ENCODE measurements at regions not wholly inside any gene's neighbourhood (a gene's known extent, or its start where the extent isn't known, plus 50 kb on each side); places are given as distances from the start of the nearest gene placed in this dataset.
"Not testable (repeated sequence)": the region's sequence is repeated elsewhere in the genome, so short reads cannot be mapped to it uniquely, and the experiment has no call there.

GRCh38 chr6:21785164-21785563 lies 191.6 kb downstream of the SOX4 start:
- Mint-ChIP-seq H3K27ac (peak overlapping the region in 1 of 2 donors; percentile 46), H3K4me1 (peaks cover 0 to 8% (median 0%) of the 10 kb centered on the region in 3 donors), H3K9me3 (no peaks in the 10 kb centered on the region), H3K36me3 (no peaks in the 10 kb centered on the region), H3K27me3 (no peaks in the 10 kb centered on the region), H3K4me3 (no peak overlapping the region)
- no peak overlapping the region for H3K4me3 ChIP-seq (ENCODE audit: control insufficient read depth in 1 of 2, extremely low read depth in 1 of 2, low read length in 1 of 2)
- no CpG with 5 or more reads among the region's 1 CpG for WGBS (ENCODE audit: insufficient coverage)
- CTCF ChIA-PET: no interaction called here
- ATAC-seq (replicated peaks in 1 of 4): no peak
- H3K4me1 ChIP-seq (ENCODE audit: control insufficient read depth in 1 of 2, extremely low read depth in 1 of 2, insufficient read depth in 2 of 2, low read length in 2 of 2): no peaks in the 10 kb centered on the region
- H3K27ac ChIP-seq (ENCODE audit: low read length): no peak overlapping the region
- DNase-seq: no peak
- POLR2A ChIA-PET: no interaction called here
- H3K27me3 ChIP-seq (replicated peaks in 1 of 2; ENCODE audit: control insufficient read depth in 2 of 2, extremely low read depth in 1 of 2, insufficient read depth in 2 of 2, low read length in 1 of 2): no peaks in the 10 kb centered on the region
- no peaks in the 10 kb centered on the region for H3K36me3 ChIP-seq (ENCODE audit: control insufficient read depth in 2 of 2, extremely low read depth in 1 of 2, insufficient read depth in 1 of 2, low read length in 1 of 2)
- H3K9me3 ChIP-seq: no peaks in the 10 kb centered on the region

DNA sequence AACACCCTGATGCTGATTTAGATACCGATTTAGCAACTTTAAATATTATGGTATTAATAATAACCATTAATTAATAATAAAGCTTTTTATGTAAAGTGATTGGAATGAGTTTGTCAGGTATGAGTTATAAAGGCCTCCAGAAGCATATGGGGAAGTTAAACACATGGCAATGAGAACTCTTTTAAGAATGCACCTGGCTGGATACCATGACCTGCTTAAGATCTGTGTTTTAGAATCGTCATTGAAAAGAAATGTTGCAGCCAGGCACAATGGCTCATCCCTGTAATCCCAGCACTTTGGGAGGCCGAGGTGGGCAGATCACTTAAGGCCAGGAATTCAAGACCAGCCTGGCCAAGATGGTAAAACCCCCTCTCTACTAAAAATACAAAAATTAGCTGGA lies 197.5 kb downstream of the SOX4 start:
- no peaks in the 10 kb centered on the region for H3K4me1 Mint-ChIP-seq
- H3K4me3 Mint-ChIP-seq: no peak overlapping the region
- no peak overlapping the region for H3K4me3 ChIP-seq (ENCODE audit: control insufficient read depth in 1 of 2, extremely low read depth in 1 of 2, low read length in 1 of 2)
- ChIA-PET CTCF (no interaction called here), POLR2A (interaction anchor here in 1 of 2 donors (0.6 kb wide), 1 partner anchor 523 kb away, joined by 4 read pairs; no protein-coding TSS in a partner anchor)
- H3K27ac Mint-ChIP-seq: no peak overlapping the region
- no peaks in the 10 kb centered on the region for H3K4me1 ChIP-seq (ENCODE audit: control insufficient read depth in 1 of 2, extremely low read depth in 1 of 2, insufficient read depth in 2 of 2, low read length in 2 of 2)
- no peaks in the 10 kb centered on the region for H3K36me3 ChIP-seq (ENCODE audit: control insufficient read depth in 2 of 2, extremely low read depth in 1 of 2, insufficient read depth in 1 of 2, low read length in 1 of 2)
- H3K27ac ChIP-seq (ENCODE audit: low read length): no peak overlapping the region
- DNase-seq: no peak
- WGBS (ENCODE audit: insufficient coverage): 60% methylated on average over 1 of the region's 3 CpGs
- H3K36me3 Mint-ChIP-seq: no peaks in the 10 kb centered on the region
- ATAC-seq (replicated peaks in 1 of 4): no peak
- H3K9me3 ChIP-seq: no peaks in the 10 kb centered on the region
- H3K9me3 Mint-ChIP-seq: peaks cover 0 to 3% (median 0%) of the 10 kb centered on the region in 3 donors
- no peaks in the 10 kb centered on the region for H3K27me3 Mint-ChIP-seq
- H3K27me3 ChIP-seq (replicated peaks in 1 of 2; ENCODE audit: control insufficient read depth in 2 of 2, extremely low read depth in 1 of 2, insufficient read depth in 2 of 2, low read length in 1 of 2): no peaks in the 10 kb centered on the region

DNA sequence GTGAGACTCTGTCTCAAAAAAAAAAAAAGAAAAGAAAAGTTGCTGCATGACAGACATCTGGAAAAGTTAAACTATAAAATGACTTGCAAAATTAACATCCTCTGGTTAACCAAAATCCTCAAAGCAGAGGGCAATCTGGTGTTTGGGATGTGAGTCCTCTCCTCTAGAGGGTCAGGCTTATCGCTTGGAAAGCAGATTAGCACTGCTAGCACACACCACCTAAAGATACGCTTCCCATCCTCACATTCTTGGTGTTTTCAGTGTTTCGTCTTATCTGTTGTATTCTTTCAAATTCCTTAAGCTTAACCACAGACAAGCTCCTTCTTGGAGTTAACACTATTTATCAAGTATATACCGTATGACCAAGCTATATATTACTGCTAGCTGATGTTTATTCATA lies 198.0 kb downstream of the SOX4 start:
- Mint-ChIP-seq H3K27me3 (no peaks in the 10 kb centered on the region), H3K9me3 (peaks cover 0 to 3% (median 0%) of the 10 kb centered on the region in 3 donors), H3K36me3 (no peaks in the 10 kb centered on the region), H3K4me1 (no peaks in the 10 kb centered on the region), H3K4me3 (no peak overlapping the region), H3K27ac (no peak overlapping the region)
- Histone ChIP-seq H3K4me3 (ENCODE audit: control insufficient read depth in 1 of 2, extremely low read depth in 1 of 2, low read length in 1 of 2) (no peak overlapping the region), H3K9me3 (no peaks in the 10 kb centered on the region), H3K27ac (ENCODE audit: low read length) (no peak overlapping the region), H3K36me3 (ENCODE audit: control insufficient read depth in 2 of 2, extremely low read depth in 1 of 2, insufficient read depth in 1 of 2, low read length in 1 of 2) (no peaks in the 10 kb centered on the region), H3K27me3 (replicated peaks in 1 of 2; ENCODE audit: control insufficient read depth in 2 of 2, extremely low read depth in 1 of 2, insufficient read depth in 2 of 2, low read length in 1 of 2) (no peaks in the 10 kb centered on the region), H3K4me1 (ENCODE audit: control insufficient read depth in 1 of 2, extremely low read depth in 1 of 2, insufficient read depth in 2 of 2, low read length in 2 of 2) (no peaks in the 10 kb centered on the region)
- ATAC-seq (replicated peaks in 1 of 4): no peak
- WGBS (ENCODE audit: insufficient coverage): no CpG with 5 or more reads among the region's 4 CpGs
- POLR2A ChIA-PET: no interaction called here
- no peak for DNase-seq
- CTCF ChIA-PET: no interaction called here

DNA sequence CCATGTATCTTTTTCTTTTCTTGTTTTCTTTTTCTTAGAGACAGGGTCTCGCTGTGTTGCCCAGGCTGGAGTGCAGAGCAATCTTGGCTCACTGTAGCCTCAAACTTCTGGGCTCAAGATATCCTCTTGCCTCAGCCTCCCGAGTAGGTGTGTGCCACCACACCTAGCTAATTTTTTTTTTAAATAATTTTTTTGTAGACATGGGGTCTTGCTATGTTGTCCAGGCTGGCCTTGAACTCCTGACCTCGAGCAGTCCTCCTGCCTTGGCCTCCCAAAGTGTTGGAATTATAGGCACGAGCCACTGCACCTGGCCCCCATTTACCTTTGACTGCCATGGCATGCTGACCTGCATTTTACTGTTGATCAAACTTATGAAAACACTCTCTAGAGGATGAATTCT lies 198.6 kb downstream of the SOX4 start:
- no peaks in the 10 kb centered on the region for H3K9me3 ChIP-seq
- Mint-ChIP-seq H3K9me3 (peaks cover 0 to 3% (median 0%) of the 10 kb centered on the region in 3 donors), H3K4me3 (no peak overlapping the region), H3K36me3 (no peaks in the 10 kb centered on the region), H3K27ac (no peak overlapping the region), H3K27me3 (no peaks in the 10 kb centered on the region), H3K4me1 (no peaks in the 10 kb centered on the region)
- no peak for ATAC-seq (replicated peaks in 1 of 4)
- DNase-seq: no peak
- no peak overlapping the region for H3K27ac ChIP-seq (ENCODE audit: low read length)
- H3K4me1 ChIP-seq (ENCODE audit: control insufficient read depth in 1 of 2, extremely low read depth in 1 of 2, insufficient read depth in 2 of 2, low read length in 2 of 2): no peaks in the 10 kb centered on the region
- CTCF ChIA-PET: no interaction called here
- no peaks in the 10 kb centered on the region for H3K27me3 ChIP-seq (replicated peaks in 1 of 2; ENCODE audit: control insufficient read depth in 2 of 2, extremely low read depth in 1 of 2, insufficient read depth in 2 of 2, low read length in 1 of 2)
- 70% methylated on average over 2 of the region's 4 CpGs for WGBS (ENCODE audit: insufficient coverage)
- H3K36me3 ChIP-seq (ENCODE audit: control insufficient read depth in 2 of 2, extremely low read depth in 1 of 2, insufficient read depth in 1 of 2, low read length in 1 of 2): no peaks in the 10 kb centered on the region
- POLR2A ChIA-PET: no interaction called here
- no peak overlapping the region for H3K4me3 ChIP-seq (ENCODE audit: control insufficient read depth in 1 of 2, extremely low read depth in 1 of 2, low read length in 1 of 2)

- H3K27ac ChIP-seq (ENCODE audit: low read length); H3K36me3 Mint-ChIP-seq; CTCF ChIA-PET; H3K27me3 Mint-ChIP-seq; H3K36me3 ChIP-seq (ENCODE audit: control insufficient read depth in 2 of 2, extremely low read depth in 1 of 2, insufficient read depth in 1 of 2, low read length in 1 of 2); H3K27ac Mint-ChIP-seq; H3K4me3 ChIP-seq (ENCODE audit: control insufficient read depth in 1 of 2, extremely low read depth in 1 of 2, low read length in 1 of 2); H3K9me3 Mint-ChIP-seq; ATAC-seq (replicated peaks in 1 of 4); H3K9me3 ChIP-seq; H3K4me1 Mint-ChIP-seq; H3K4me3 Mint-ChIP-seq; H3K4me1 ChIP-seq (ENCODE audit: control insufficient read depth in 1 of 2, extremely low read depth in 1 of 2, insufficient read depth in 2 of 2, low read length in 2 of 2); POLR2A ChIA-PET; DNase-seq; H3K27me3 ChIP-seq (replicated peaks in 1 of 2; ENCODE audit: control insufficient read depth in 2 of 2, extremely low read depth in 1 of 2, insufficient read depth in 2 of 2, low read length in 1 of 2): not testable (repeated sequence)
- no CpG with 5 or more reads among the region's 31 CpGs for WGBS (ENCODE audit: insufficient coverage)
Observed at GRCh38 chr6:21796979-21797378, 203.4 kb downstream of the SOX4 start.

GRCh38 chr6:21798468-21798867 lies 204.9 kb downstream of the SOX4 start:
- Histone ChIP-seq H3K4me1 (ENCODE audit: control insufficient read depth in 1 of 2, extremely low read depth in 1 of 2, insufficient read depth in 2 of 2, low read length in 2 of 2) (no peaks in the 10 kb centered on the region), H3K4me3 (ENCODE audit: control insufficient read depth in 1 of 2, extremely low read depth in 1 of 2, low read length in 1 of 2) (no peak overlapping the region), H3K27me3 (replicated peaks in 1 of 2; ENCODE audit: control insufficient read depth in 2 of 2, extremely low read depth in 1 of 2, insufficient read depth in 2 of 2, low read length in 1 of 2) (no peaks in the 10 kb centered on the region), H3K36me3 (ENCODE audit: control insufficient read depth in 2 of 2, extremely low read depth in 1 of 2, insufficient read depth in 1 of 2, low read length in 1 of 2) (no peaks in the 10 kb centered on the region), H3K27ac (ENCODE audit: low read length) (no peak overlapping the region), H3K9me3 (no peaks in the 10 kb centered on the region)
- ATAC-seq (replicated peaks in 1 of 4) (no peak), DNase-seq (no peak)
- no peak overlapping the region for H3K4me3 Mint-ChIP-seq
- CTCF ChIA-PET: no interaction called here
- POLR2A ChIA-PET: no interaction called here
- H3K27me3 Mint-ChIP-seq: no peaks in the 10 kb centered on the region
- H3K4me1 Mint-ChIP-seq: no peaks in the 10 kb centered on the region
- peaks cover 0 to 4% (median 0%) of the 10 kb centered on the region in 3 donors for H3K9me3 Mint-ChIP-seq
- H3K27ac Mint-ChIP-seq: no peak overlapping the region
- 96% methylated on average over 3 of the region's 4 CpGs for WGBS (ENCODE audit: insufficient coverage)
- H3K36me3 Mint-ChIP-seq: no peaks in the 10 kb centered on the region

- POLR2A ChIA-PET: no interaction called here
- Histone ChIP-seq H3K4me1 (ENCODE audit: control insufficient read depth in 1 of 2, extremely low read depth in 1 of 2, insufficient read depth in 2 of 2, low read length in 2 of 2) (no peaks in the 10 kb centered on the region), H3K27me3 (replicated peaks in 1 of 2; ENCODE audit: control insufficient read depth in 2 of 2, extremely low read depth in 1 of 2, insufficient read depth in 2 of 2, low read length in 1 of 2) (no peaks in the 10 kb centered on the region), H3K36me3 (ENCODE audit: control insufficient read depth in 2 of 2, extremely low read depth in 1 of 2, insufficient read depth in 1 of 2, low read length in 1 of 2) (no peaks in the 10 kb centered on the region), H3K27ac (ENCODE audit: low read length) (no peak overlapping the region), H3K4me3 (ENCODE audit: control insufficient read depth in 1 of 2, extremely low read depth in 1 of 2, low read length in 1 of 2) (no peak overlapping the region), H3K9me3 (no peaks in the 10 kb centered on the region)
- ATAC-seq (replicated peaks in 1 of 4) (no peak), DNase-seq (no peak)
- no peaks in the 10 kb centered on the region for H3K27me3 Mint-ChIP-seq
- H3K27ac Mint-ChIP-seq: no peak overlapping the region
- peaks cover 0 to 4% (median 0%) of the 10 kb centered on the region in 3 donors for H3K9me3 Mint-ChIP-seq
- no peak overlapping the region for H3K4me3 Mint-ChIP-seq
- H3K36me3 Mint-ChIP-seq: no peaks in the 10 kb centered on the region
- CTCF ChIA-PET: no interaction called here
- WGBS (ENCODE audit: insufficient coverage): no CpG with 5 or more reads among the region's 2 CpGs
- no peaks in the 10 kb centered on the region for H3K4me1 Mint-ChIP-seq
Observed at GRCh38 chr6:21800330-21800729, 206.8 kb downstream of the SOX4 start.

Data from T-cell (primary cell).